A673 (cell line): ENCODE measurements at regions not wholly inside any gene's neighbourhood (a gene's known extent, or its start where the extent isn't known, plus 50 kb on each side); places are given as distances from the start of the nearest gene placed in this dataset.

ENCODE experiments used
- BruUV-seq: library from RNA; stranded (reverse); fragments of 400-500 nt; replicated peaks from 2 replicates; lab custom pipeline; 2021; lab: Mats Ljungman, UMichigan
- CTCF ChIA-PET: fragments of 300-600 bp; sonication (Branson Sonifier 250); formaldehyde crosslinking; loops from one replicate; lab custom pipeline; 2022; ENCODE audit warnings: antibody characterized with exemption; lab: Charles Lee
- POLR2A ChIA-PET: fragments of 300-600 bp; sonication (Branson Sonifier 250); formaldehyde crosslinking; loops from one replicate; lab custom pipeline; 2022; ENCODE audit warnings: antibody characterized with exemption; ENCODE audit not compliant: low non-redundant PET; lab: Charles Lee
- DNase-seq: peaks from one replicate; pipeline ENCODE4 v3.0.0-alpha.2; 2015; ENCODE audit warnings: low spot score
- H3K27ac ChIP-seq: fragments of 200-600 bp; sonication (generic); 2 replicates; pipeline ENCODE4 v1.5.1; 2016; ENCODE audit warnings: mixed run types, low read depth, mild to moderate bottlenecking, mixed read lengths, antibody characterized with exemption, low read length; ENCODE audit not compliant: poor library complexity, severe bottlenecking
- H3K27me3 ChIP-seq: fragments of 200-600 bp; sonication (generic); replicated peaks from 2 replicates; pipeline ENCODE4 v1.6.1; 2017; ENCODE audit warnings: mixed run types, low read depth, mild to moderate bottlenecking, mixed read lengths, antibody characterized with exemption, low read length; ENCODE audit not compliant: insufficient read depth, poor library complexity
- H3K36me3 ChIP-seq: fragments of 200-600 bp; sonication (generic); 2 replicates; pipeline ENCODE4 v1.6.1; 2016; ENCODE audit warnings: mixed run types, mild to moderate bottlenecking, mixed read lengths, antibody characterized with exemption, low read length; ENCODE audit not compliant: insufficient read depth, poor library complexity, severe bottlenecking
- H3K4me1 ChIP-seq: fragments of 200-600 bp; sonication (generic); 2 replicates; pipeline ENCODE4 v1.6.1; 2017; ENCODE audit warnings: mixed run types, mild to moderate bottlenecking, mixed read lengths, antibody characterized with exemption, low read length; ENCODE audit not compliant: insufficient read depth, poor library complexity, severe bottlenecking
- H3K4me3 ChIP-seq: fragments of 200-600 bp; sonication (generic); 2 replicates; pipeline ENCODE4 v1.5.1; 2016; ENCODE audit warnings: low read depth, mixed run types, mild to moderate bottlenecking, mixed read lengths, low read length; ENCODE audit not compliant: poor library complexity, severe bottlenecking
- H3K9me3 ChIP-seq: fragments of 200-600 bp; sonication (generic); 2 replicates; pipeline ENCODE4 v1.6.1; 2016; ENCODE audit warnings: mixed run types, low read depth, mild to moderate bottlenecking, mixed read lengths, antibody characterized with exemption, low read length; ENCODE audit not compliant: poor library complexity, severe bottlenecking
- CTCF ChIP-seq: fragments of 300-800, 200-600 bp; sonication (generic); conservative IDR thresholded peaks from 2 replicates; pipeline ENCODE4 v1.5.1; 2017; ENCODE audit warnings: low read depth, mild to moderate bottlenecking, antibody characterized with exemption, low read length, moderate library complexity, mixed read lengths
- EZH2 ChIP-seq: fragments of 200-600 bp; sonication (generic); IDR thresholded peaks from 2 replicates; pipeline ENCODE4 v1.6.1; 2017; ENCODE audit warnings: borderline replicate concordance, low read depth, mild to moderate bottlenecking, mixed read lengths, antibody characterized with exemption, low read length; ENCODE audit not compliant: poor library complexity, severe bottlenecking
- intact Hi-C: fragments of 100-400 bp; cut with micrococcal nuclease; formaldehyde crosslinking; loops from one replicate; pipeline ENCODE4 v1.10.0; 2022; ENCODE audit not compliant: unreplicated experiment

GRCh38 chr12:115495300-115495699 is 782.2 kb downstream of the MED13L start:
- intact Hi-C loops = no loop called here
- Histone ChIP-seq H3K27ac (no peak overlapping the region), H3K27me3 (no peaks in the 10 kb centered on the region), H3K4me1 (no peaks in the 10 kb centered on the region), H3K36me3 (no peaks in the 10 kb centered on the region), H3K4me3 (no peak overlapping the region), H3K9me3 (peaks cover 7% of the 10 kb centered on the region)
- no TSS peak for BruUV-seq
- ChIA-PET CTCF (no interaction called here), POLR2A (no interaction called here)
- DNase-seq = no peak
- TF ChIP-seq EZH2 (no peak), CTCF (no peak)

- CTCF ChIA-PET = no interaction called here
- intact Hi-C loops = no loop called here
- POLR2A ChIA-PET = no interaction called here
- DNase-seq = no peak
- H3K27me3 ChIP-seq = no peaks in the 10 kb centered on the region
- no peaks in the 10 kb centered on the region for H3K4me1 ChIP-seq
- BruUV-seq = no TSS peak
- TF ChIP-seq CTCF = no peak
- TF ChIP-seq EZH2 = no peak
- H3K4me3 ChIP-seq = no peak overlapping the region
- no peak overlapping the region for H3K27ac ChIP-seq
- no peaks in the 10 kb centered on the region for H3K36me3 ChIP-seq
- H3K9me3 ChIP-seq = peaks cover 7% of the 10 kb centered on the region
Measured at GRCh38 chr12:115492553-115492952, 784.9 kb downstream of the MED13L start.

GRCh38 chr12:115491511-115492250 is 785.8 kb downstream of the MED13L start:
- Histone ChIP-seq H3K4me1 (no peaks in the 10 kb centered on the region), H3K9me3 (no peaks in the 10 kb centered on the region), H3K4me3 (no peak overlapping the region), H3K36me3 (no peaks in the 10 kb centered on the region), H3K27me3 (no peaks in the 10 kb centered on the region), H3K27ac (no peak overlapping the region)
- ChIA-PET POLR2A (no interaction called here), CTCF (no interaction called here)
- DNase-seq = no peak
- BruUV-seq = no TSS peak
- intact Hi-C loops = no loop called here
- no peak for TF ChIP-seq EZH2
- TF ChIP-seq CTCF = no peak
